Endothelial cell of umbilical vein (primary cell): ENCODE measurements at regions not wholly inside any gene's neighbourhood (a gene's known extent, or its start where the extent isn't known, plus 50 kb on each side); places are given as distances from the start of the nearest gene placed in this dataset.

Source experiments
- BruUV-seq: library from RNA; stranded (reverse); fragments of 400-500 nt; replicated peaks from 2 replicates; lab custom pipeline; 2021; lab: Mats Ljungman, UMichigan
- CTCF ChIA-PET: fragments of 300-600, 350-600 bp; sonication (Branson Sonifier 250); formaldehyde crosslinking; loops from one replicate; lab custom pipeline; 2021; ENCODE audit warnings: antibody characterized with exemption, inconsistent platforms; lab: Charles Lee
- POLR2A ChIA-PET: fragments of 300-600, 350-600 bp; sonication (Branson Sonifier 250); formaldehyde crosslinking; loops from one replicate; lab custom pipeline; 2021; ENCODE audit warnings: antibody characterized with exemption, inconsistent platforms; lab: Charles Lee
- DNase-seq: peaks from one replicate; pipeline ENCODE4 v3.0.0-alpha.2; 2011; ENCODE audit warnings: low read depth, low spot score
- FAIRE-seq: peaks from 2 replicates; lab custom pipeline; 2011; peaks lifted over from hg19 to GRCh38; lab: Jason Lieb, UNC
- H2AFZ ChIP-seq: 2 replicates; pipeline ENCODE4 v1.6.0; 2012; ENCODE audit warnings: low read depth, low read length, control low read depth, inconsistent platforms
- H3K27ac ChIP-seq: 2 replicates; pipeline ENCODE4 v1.5.1; 2011; ENCODE audit warnings: low read depth, mild to moderate bottlenecking, control low read depth, low read length, moderate library complexity; ENCODE audit not compliant: insufficient read depth
- H3K27me3 ChIP-seq, 2 experiments: 2 replicates each; pipeline versions ENCODE4 v1.6.0 to v1.6.1; 2011; ENCODE audit warnings: low read length in 2 of 2, mixed read lengths in 1 of 2; ENCODE audit not compliant: control insufficient read depth in 2 of 2, insufficient read depth in 2 of 2
- H3K36me3 ChIP-seq, 2 experiments: 2 replicates in 1 of 2; 3 replicates in 1 of 2; pipeline ENCODE4 v1.5.1; 2011; ENCODE audit warnings: low read length in 2 of 2, mild to moderate bottlenecking in 1 of 2, moderate library complexity in 1 of 2; ENCODE audit not compliant: control insufficient read depth in 2 of 2, insufficient read depth in 2 of 2; ENCODE audit errors: extremely low read depth in 1 of 2
- H3K4me1 ChIP-seq: 3 replicates; pipeline ENCODE4 v1.5.1; 2011; ENCODE audit warnings: mild to moderate bottlenecking, low read length; ENCODE audit not compliant: control insufficient read depth, insufficient read depth; ENCODE audit errors: extremely low read depth
- H3K4me2 ChIP-seq: 2 replicates; pipeline ENCODE4 v1.6.1; 2011; ENCODE audit warnings: low read length, control low read depth, mixed read lengths; ENCODE audit not compliant: insufficient read depth
- H3K4me3 ChIP-seq, 3 experiments: fragments of 200-600 bp in 1 of 3; sonication (generic), shearing (Covaris generic) in 1 of 3; replicated peaks in 1 of 3; 2 replicates each; pipeline ENCODE4 v1.5.1; 2011 to 2016; ENCODE audit warnings: control low read depth in 3 of 3, low read length in 3 of 3, mild to moderate bottlenecking in 2 of 3, inconsistent platforms in 1 of 3, low read depth in 1 of 3, moderate library complexity in 1 of 3; ENCODE audit not compliant: insufficient read depth in 1 of 3
- H3K79me2 ChIP-seq: 2 replicates; pipeline ENCODE4 v1.6.0; 2012; ENCODE audit warnings: low read length, inconsistent platforms; ENCODE audit not compliant: control insufficient read depth, insufficient read depth
- H3K9ac ChIP-seq: replicated peaks from 2 replicates; pipeline ENCODE3; 2011; ENCODE audit warnings: low read length, control low read depth; ENCODE audit not compliant: insufficient read depth; ENCODE audit errors: extremely low read depth
- H3K9me1 ChIP-seq: replicated peaks from 3 replicates; pipeline ENCODE4 v1.6.0; 2011; ENCODE audit warnings: mild to moderate bottlenecking, low read length; ENCODE audit not compliant: control insufficient read depth, insufficient read depth; ENCODE audit errors: extremely low read depth
- H3K9me3 ChIP-seq: replicated peaks from 2 replicates; pipeline ENCODE4 v1.5.1; 2012; ENCODE audit warnings: low read length, inconsistent platforms; ENCODE audit not compliant: control insufficient read depth, insufficient read depth
- H4K20me1 ChIP-seq: replicated peaks from 2 replicates; pipeline ENCODE3; 2011; ENCODE audit warnings: mild to moderate bottlenecking, low read length; ENCODE audit not compliant: control insufficient read depth, insufficient read depth; ENCODE audit errors: extremely low read depth
- CTCF ChIP-seq, 2 donors: IDR thresholded peaks; 1 replicate in 1 of 2; 2 replicates in 1 of 2; pipeline ENCODE4 v1.5.1; 2011; ENCODE audit warnings: low read length in 2 of 2, mild to moderate bottlenecking in 2 of 2, moderate library complexity in 2 of 2, control low read depth in 1 of 2, inconsistent platforms in 1 of 2, low read depth in 1 of 2; ENCODE audit not compliant: insufficient read depth in 1 of 2; ENCODE audit errors: extremely low read depth in 1 of 2
- EZH2 ChIP-seq: IDR thresholded peaks from 2 replicates; pipeline ENCODE4 v1.6.1; 2012; ENCODE audit warnings: borderline replicate concordance, low read depth, mild to moderate bottlenecking, moderate library complexity, low read length, inconsistent platforms; ENCODE audit not compliant: severe bottlenecking
- FOS ChIP-seq: IDR thresholded peaks from 2 replicates; pipeline ENCODE4 v1.6.1; 2011; ENCODE audit warnings: mild to moderate bottlenecking, low read length, moderate library complexity, borderline replicate concordance; ENCODE audit not compliant: insufficient read depth
- GATA2 ChIP-seq: IDR thresholded peaks from 2 replicates; pipeline ENCODE4 v1.7.0; 2011; ENCODE audit warnings: low read depth, mild to moderate bottlenecking, moderate library complexity, mixed read lengths, low read length; ENCODE audit not compliant: insufficient read length, insufficient read depth
- JUN ChIP-seq: IDR thresholded peaks from 2 replicates; pipeline ENCODE4 v1.6.1; 2011; ENCODE audit warnings: borderline replicate concordance, low read depth; ENCODE audit not compliant: insufficient read length, insufficient read depth
- MAX ChIP-seq: IDR thresholded peaks from 2 replicates; pipeline ENCODE4 v1.6.1; 2011; ENCODE audit not compliant: insufficient read depth, insufficient read length
- MYC ChIP-seq: IDR thresholded peaks from one replicate; pipeline ENCODE4 v1.6.1; 2011; ENCODE audit warnings: mild to moderate bottlenecking, low read depth, low read length
- POLR2A ChIP-seq: IDR thresholded peaks from 2 replicates; pipeline ENCODE4 v1.6.1; 2012; ENCODE audit warnings: low read depth, mild to moderate bottlenecking, control low read depth, low read length
- POLR2AphosphoS5 ChIP-seq: IDR thresholded peaks from 2 replicates; pipeline ENCODE4 v1.6.1; 2012; ENCODE audit warnings: low read depth, mild to moderate bottlenecking, control low read depth, low read length, moderate library complexity; ENCODE audit not compliant: insufficient read depth
- dilution Hi-C: fragments of 300-500 bp; cut with MboI; formaldehyde crosslinking; loops from one replicate; pipeline ENCODE4 v1.15.0; 2019; ENCODE audit warnings: low sequenced_read_pairs; ENCODE audit not compliant: extremely low pct_ligation_motif_present
- intact Hi-C: fragments of 100-400 bp; cut with micrococcal nuclease; formaldehyde crosslinking; loops from one replicate; pipeline ENCODE4 v1.10.0; 2022

GRCh38 chr4:27217261-27217769, 356.7 kb downstream of the STIM2 start:
- no peak overlapping the region for H2AFZ ChIP-seq
- dilution Hi-C loops = no loop called here
- no peaks in the 10 kb centered on the region for H3K27me3 ChIP-seq
- CTCF ChIA-PET = no interaction called here
- no peaks in the 10 kb centered on the region for H3K79me2 ChIP-seq
- H3K4me3 ChIP-seq = no peak overlapping the region
- H3K4me1 ChIP-seq = no peaks in the 10 kb centered on the region
- DNase-seq (no peak), FAIRE-seq (no peak)
- TF ChIP-seq EZH2 = no peak
- no peak for TF ChIP-seq GATA2
- no peak for TF ChIP-seq FOS
- no peak for TF ChIP-seq POLR2A
- TF ChIP-seq MYC = no peak
- TF ChIP-seq CTCF (IDR thresholded peaks at IDR 0.05; ENCODE audit: extremely low read depth in 1 of 2, insufficient read depth in 1 of 2, low read depth in 1 of 2, low read length in 2 of 2) = no peak
- no peak for TF ChIP-seq POLR2AphosphoS5
- no peak for TF ChIP-seq MAX
- TF ChIP-seq JUN = no peak
- intact Hi-C loops = no loop called here
- no peaks in the 10 kb centered on the region for H4K20me1 ChIP-seq
- no peak overlapping the region for H3K4me2 ChIP-seq
- no TSS peak for BruUV-seq
- no peaks in the 10 kb centered on the region for H3K9me1 ChIP-seq
- H3K27ac ChIP-seq = no peak overlapping the region
- H3K9ac ChIP-seq = no peak overlapping the region
- H3K9me3 ChIP-seq = no peaks in the 10 kb centered on the region
- POLR2A ChIA-PET = no interaction called here
- H3K36me3 ChIP-seq = no peaks in the 10 kb centered on the region
